BLaER1 (cell line): ENCODE measurements at regions not wholly inside any gene's neighbourhood (a gene's known extent, or its start where the extent isn't known, plus 50 kb on each side); places are given as distances from the start of the nearest gene placed in this dataset.

ENCODE experiments used
- H3K27ac ChIP-seq: shearing (Covaris generic); formaldehyde crosslinking; 2 replicates; pipeline ENCODE4 v1.8.1; 2022
- H3K27me3 ChIP-seq: shearing (Covaris generic); formaldehyde crosslinking; 2 replicates; pipeline ENCODE4 v1.8.1; 2022
- H3K36me3 ChIP-seq: shearing (Covaris generic); formaldehyde crosslinking; 2 replicates; pipeline ENCODE4 v1.8.1; 2022
- H3K4me1 ChIP-seq: shearing (Covaris generic); formaldehyde crosslinking; 2 replicates; pipeline ENCODE4 v1.8.1; 2022
- H3K4me2 ChIP-seq: shearing (Covaris generic); formaldehyde crosslinking; 2 replicates; pipeline ENCODE4 v1.8.1; 2022
- H3K4me3 ChIP-seq: shearing (Covaris generic); formaldehyde crosslinking; 2 replicates; pipeline ENCODE4 v1.8.1; 2022
- H3K9ac ChIP-seq: shearing (Covaris generic); formaldehyde crosslinking; 2 replicates; pipeline ENCODE4 v1.8.1; 2022
- H3K9me3 ChIP-seq: shearing (Covaris generic); formaldehyde crosslinking; 2 replicates; pipeline ENCODE4 v1.8.1; 2022
- H4K20me1 ChIP-seq: shearing (Covaris generic); formaldehyde crosslinking; 2 replicates; pipeline ENCODE4 v1.8.1; 2022
- Cebpa-rat ChIP-seq: shearing (Covaris generic); IDR thresholded peaks from 2 replicates; pipeline ENCODE4 v1.8.1; 2022

- Histone ChIP-seq H3K27ac (no peak overlapping the region), H3K4me3 (no peak overlapping the region), H3K9me3 (no peaks in the 10 kb centered on the region), H3K36me3 (no peaks in the 10 kb centered on the region), H3K9ac (no peak overlapping the region), H4K20me1 (no peaks in the 10 kb centered on the region), H3K27me3 (no peaks in the 10 kb centered on the region), H3K4me1 (0 out of 2 replicates have a peak, but pooled peaks cover under 1% of the 10 kb centered on the region), H3K4me2 (no peak overlapping the region)
- no peak for TF ChIP-seq Cebpa-rat
These were observed 193.8 kb downstream of the FOXA2 start for GRCh38 chr20:22390543-22390903.

- H3K9ac ChIP-seq, result no peak overlapping the region
- H3K27ac ChIP-seq, result no peak overlapping the region
These were observed 194.4 kb downstream of the FOXA2 start for GRCh38 chr20:22389836-22390542.

DNA sequence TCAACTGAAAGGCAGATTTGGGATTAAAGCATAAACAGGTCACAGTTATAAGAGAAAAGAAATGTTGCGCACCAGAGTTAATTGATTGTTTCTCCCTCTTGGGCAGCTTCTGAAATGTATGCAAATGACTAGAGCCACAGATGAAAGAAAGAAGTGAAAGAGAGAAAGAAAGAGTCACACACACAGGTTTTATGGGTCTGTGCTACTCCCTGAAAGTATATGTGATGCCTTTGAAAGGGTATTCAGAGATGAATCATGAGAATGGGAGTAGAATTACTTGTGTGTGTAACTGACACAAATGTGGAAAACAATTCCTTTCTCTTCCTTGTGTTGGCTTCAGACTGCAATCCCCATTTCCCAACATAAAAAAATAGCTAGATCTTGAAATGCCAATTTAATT is 196.9 kb downstream of the FOXA2 start:
- Histone ChIP-seq H3K36me3 (no peaks in the 10 kb centered on the region), H3K4me3 (no peak overlapping the region), H4K20me1 (no peaks in the 10 kb centered on the region), H3K27ac (no peak overlapping the region), H3K27me3 (no peaks in the 10 kb centered on the region), H3K4me2 (no peak overlapping the region), H3K9ac (no peak overlapping the region), H3K4me1 (peaks cover 25% of the 10 kb centered on the region), H3K9me3 (no peaks in the 10 kb centered on the region)
- no peak for TF ChIP-seq Cebpa-rat

More at GRCh38 chr20:22389836-22390542, 194.4 kb downstream of the FOXA2 start:
- Histone ChIP-seq H3K4me3 (no peak overlapping the region), H3K9me3 (no peaks in the 10 kb centered on the region), H3K36me3 (no peaks in the 10 kb centered on the region), H3K27me3 (no peaks in the 10 kb centered on the region), H4K20me1 (no peaks in the 10 kb centered on the region), H3K4me1 (peaks cover 5% of the 10 kb centered on the region; the same call in 1 of the 2 replicates), H3K4me2 (no peak overlapping the region)
- no peak for TF ChIP-seq Cebpa-rat

DNA sequence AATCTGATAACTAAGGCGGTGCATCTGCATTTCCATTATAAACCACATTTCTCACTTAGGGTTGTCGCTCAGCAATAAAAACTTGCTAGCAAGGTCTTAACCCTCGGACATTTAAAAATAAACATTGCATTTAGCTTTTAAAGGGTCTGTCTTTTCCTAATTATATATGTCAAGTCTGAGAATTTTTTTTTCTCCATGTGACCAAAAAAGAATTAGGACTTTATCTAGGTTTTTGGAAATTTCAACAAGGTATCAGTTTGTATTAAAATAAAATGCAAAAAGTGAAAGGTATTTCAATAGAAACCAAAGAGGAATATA is 198.1 kb downstream of the FOXA2 start:
- Histone ChIP-seq H3K4me3 (no peak overlapping the region), H3K9me3 (no peaks in the 10 kb centered on the region), H3K36me3 (no peaks in the 10 kb centered on the region), H3K4me2 (no peak overlapping the region), H3K9ac (no peak overlapping the region), H3K4me1 (peaks cover 37% of the 10 kb centered on the region), H4K20me1 (no peaks in the 10 kb centered on the region), H3K27ac (no peak overlapping the region), H3K27me3 (no peaks in the 10 kb centered on the region)
- TF ChIP-seq Cebpa-rat, result no peak

DNA sequence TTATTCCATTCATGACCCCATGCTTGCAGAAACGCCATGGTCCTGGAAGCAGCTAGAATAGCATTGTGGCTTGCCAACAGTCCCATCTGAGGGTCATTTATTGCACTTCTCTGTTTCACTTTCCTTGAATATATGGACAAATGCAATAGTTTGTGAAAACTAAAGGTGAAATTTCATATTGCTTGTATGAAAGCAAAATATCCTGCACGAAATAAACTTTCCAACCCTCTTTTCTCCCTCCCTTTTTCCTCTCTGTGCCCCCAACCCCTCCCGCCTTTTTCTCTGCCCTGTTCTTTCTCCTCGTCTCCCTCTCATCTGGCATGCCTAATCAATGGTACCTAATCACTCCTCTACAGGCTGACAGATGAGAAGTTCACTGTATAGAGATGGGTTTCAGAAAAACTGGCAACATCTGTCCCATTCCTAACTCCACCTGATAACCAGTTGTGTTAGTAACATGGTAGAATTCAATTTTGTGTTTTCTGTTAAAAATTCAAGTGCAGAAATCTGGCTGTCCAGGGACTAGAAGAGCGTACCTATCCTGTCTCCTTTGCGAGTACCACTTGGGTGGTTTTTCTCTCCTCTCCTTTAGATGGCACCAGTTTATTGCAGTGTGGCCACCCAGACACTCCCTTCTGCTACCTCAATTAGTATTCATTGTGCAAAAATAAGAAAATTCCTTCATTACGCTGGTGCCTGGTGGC is 198.6 kb downstream of the FOXA2 start:
- TF ChIP-seq Cebpa-rat, result no peak
- Histone ChIP-seq H3K27ac (no peak overlapping the region; the same call in 1 of the 2 replicates), H4K20me1 (no peaks in the 10 kb centered on the region), H3K4me1 (peaks cover 38% of the 10 kb centered on the region), H3K36me3 (no peaks in the 10 kb centered on the region), H3K9ac (no peak overlapping the region), H3K4me3 (no peak overlapping the region), H3K27me3 (no peaks in the 10 kb centered on the region), H3K4me2 (no peak overlapping the region), H3K9me3 (no peaks in the 10 kb centered on the region)

- H3K36me3 ChIP-seq, result no peaks in the 10 kb centered on the region
- H3K4me3 ChIP-seq, result no peak overlapping the region
- H3K27ac ChIP-seq, result no peak overlapping the region; the same call in 1 of the 2 replicates
- peaks cover 38% of the 10 kb centered on the region for H3K4me1 ChIP-seq
- no peak overlapping the region for H3K4me2 ChIP-seq
- H3K9me3 ChIP-seq, result no peaks in the 10 kb centered on the region
- no peak for TF ChIP-seq Cebpa-rat
- H3K27me3 ChIP-seq, result no peaks in the 10 kb centered on the region
- H4K20me1 ChIP-seq, result no peaks in the 10 kb centered on the region
- no peak overlapping the region for H3K9ac ChIP-seq
These were observed 199.4 kb downstream of the FOXA2 start for GRCh38 chr20:22384978-22385377.

DNA sequence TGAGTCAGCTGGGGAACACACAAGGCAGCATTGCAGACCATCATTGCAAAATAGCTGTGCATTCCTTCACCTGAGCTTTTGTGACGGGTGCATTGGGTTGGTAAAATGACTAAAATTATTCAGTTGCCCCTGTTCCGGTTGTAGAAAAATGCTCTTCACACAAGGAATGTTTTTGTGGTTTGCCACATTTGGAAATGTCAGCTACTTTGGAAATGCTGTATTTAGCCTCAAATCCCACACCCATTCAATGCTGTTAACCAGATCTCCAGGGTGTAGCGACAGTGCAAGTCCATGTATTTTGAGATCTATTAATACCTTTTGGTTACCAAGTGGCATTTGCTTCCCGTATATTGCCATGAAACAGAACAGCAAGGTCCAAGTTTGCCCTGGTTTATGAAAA is 201.2 kb downstream of the FOXA2 start:
- Histone ChIP-seq H3K9ac (peak overlapping the region; percentile 3; the same call in 1 of the 2 replicates), H3K9me3 (no peaks in the 10 kb centered on the region), H3K4me3 (no peak overlapping the region), H3K27ac (peak overlapping the region; percentile 42; the same call in 1 of the 2 replicates), H3K36me3 (no peaks in the 10 kb centered on the region), H3K27me3 (no peaks in the 10 kb centered on the region), H3K4me2 (peak overlapping the region; percentile 80), H4K20me1 (no peaks in the 10 kb centered on the region), H3K4me1 (peaks cover 38% of the 10 kb centered on the region)
- no peak for TF ChIP-seq Cebpa-rat

DNA sequence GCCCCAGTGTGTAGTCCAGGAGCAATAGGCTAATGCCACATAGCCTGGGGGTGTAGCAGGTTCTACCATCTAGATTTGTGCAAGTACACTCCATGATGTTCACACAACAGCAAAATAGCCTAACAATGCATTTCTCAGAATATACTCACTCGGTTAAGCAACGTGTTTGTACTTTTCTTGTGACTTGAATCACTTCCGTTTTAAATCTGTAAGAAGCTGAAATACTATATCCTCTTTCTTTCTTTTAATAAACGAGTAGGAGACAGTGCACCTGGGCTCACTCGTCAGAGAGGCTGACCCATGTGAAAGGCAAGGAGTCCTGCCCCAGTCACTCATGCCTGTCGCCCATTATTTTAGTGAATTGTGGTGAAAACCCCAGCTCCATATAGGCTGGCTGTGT is 201.6 kb downstream of the FOXA2 start:
- Histone ChIP-seq H3K4me1 (peaks cover 38% of the 10 kb centered on the region), H3K36me3 (no peaks in the 10 kb centered on the region), H3K4me2 (peak overlapping the region; percentile 80), H4K20me1 (no peaks in the 10 kb centered on the region), H3K27me3 (no peaks in the 10 kb centered on the region), H3K4me3 (no peak overlapping the region), H3K9me3 (no peaks in the 10 kb centered on the region), H3K27ac (peak overlapping the region; percentile 42), H3K9ac (peak overlapping the region; percentile 3; the same call in 1 of the 2 replicates)
- TF ChIP-seq Cebpa-rat, result no peak

GRCh38 chr20:22381812-22382416 is 202.5 kb downstream of the FOXA2 start:
- H4K20me1 ChIP-seq, result no peaks in the 10 kb centered on the region
- TF ChIP-seq Cebpa-rat, result no peak
- no peaks in the 10 kb centered on the region for H3K9me3 ChIP-seq
- no peak overlapping the region for H3K4me3 ChIP-seq
- H3K4me2 ChIP-seq, result peak overlapping the region; percentile 80
- H3K27me3 ChIP-seq, result no peaks in the 10 kb centered on the region
- peaks cover 41% of the 10 kb centered on the region for H3K4me1 ChIP-seq
- H3K27ac ChIP-seq, result peak overlapping the region; percentile 35
- no peak overlapping the region for H3K9ac ChIP-seq
- no peaks in the 10 kb centered on the region for H3K36me3 ChIP-seq

GRCh38 chr20:22379472-22379871 is 204.9 kb downstream of the FOXA2 start:
- no peaks in the 10 kb centered on the region for H3K9me3 ChIP-seq
- H3K4me1 ChIP-seq, result peaks cover 51% of the 10 kb centered on the region
- H3K36me3 ChIP-seq, result no peaks in the 10 kb centered on the region
- no peak overlapping the region for H3K4me2 ChIP-seq
- no peaks in the 10 kb centered on the region for H4K20me1 ChIP-seq
- H3K9ac ChIP-seq, result no peak overlapping the region
- H3K4me3 ChIP-seq, result no peak overlapping the region
- TF ChIP-seq Cebpa-rat, result no peak
- no peaks in the 10 kb centered on the region for H3K27me3 ChIP-seq
- H3K27ac ChIP-seq, result no peak overlapping the region
